GM21529 (cell line): ENCODE measurements at regions not wholly inside any gene's neighbourhood (a gene's known extent, or its start where the extent isn't known, plus 50 kb on each side); places are given as distances from the start of the nearest gene placed in this dataset.
"Not testable (repeated sequence)": the region's sequence is repeated elsewhere in the genome, so short reads cannot be mapped to it uniquely, and the experiment has no call there.

Experiments
- ATAC-seq: cut with Tn5 transposase; IDR thresholded peaks from one replicate; pipeline ENCODE4 v1.9.1; 2021; ENCODE audit not compliant: unreplicated experiment

GRCh38 chr2:234861841-234862735 is 89.7 kb upstream of the SH3BP4 start:
- no peak for ATAC-seq

GRCh38 chr2:234859330-234859872 is 92.4 kb upstream of the SH3BP4 start:
- ATAC-seq = not testable (repeated sequence)

GRCh38 chr2:234858790-234859329 is 93.0 kb upstream of the SH3BP4 start:
- no peak for ATAC-seq

- ATAC-seq = no peak
These were observed 93.7 kb upstream of the SH3BP4 start for GRCh38 chr2:234858145-234858544.

- ATAC-seq = no peak
These were observed 98.1 kb upstream of the SH3BP4 start for GRCh38 chr2:234853729-234854128.

- ATAC-seq = no peak
These were observed 98.9 kb upstream of the SH3BP4 start for GRCh38 chr2:234852941-234853340.

- no peak for ATAC-seq
These were observed 99.8 kb upstream of the SH3BP4 start for GRCh38 chr2:234852035-234852434.

- no peak for ATAC-seq
These were observed 100.4 kb upstream of the SH3BP4 start for GRCh38 chr2:234851451-234851850.

- ATAC-seq = no peak
These were observed 101.0 kb upstream of the SH3BP4 start for GRCh38 chr2:234850818-234851217.

GRCh38 chr2:234849678-234850077 is 102.1 kb upstream of the SH3BP4 start:
- ATAC-seq = no peak

GRCh38 chr2:234848578-234848977 is 103.2 kb upstream of the SH3BP4 start:
- no peak for ATAC-seq

GRCh38 chr2:234847639-234848038 is 104.2 kb upstream of the SH3BP4 start:
- ATAC-seq = no peak

GRCh38 chr2:234847364-234847635 is 104.5 kb upstream of the SH3BP4 start:
- ATAC-seq = no peak

GRCh38 chr2:234846599-234847363 is 105.0 kb upstream of the SH3BP4 start:
- no peak for ATAC-seq

- no peak for ATAC-seq
These were observed 105.9 kb upstream of the SH3BP4 start for GRCh38 chr2:234845602-234846590.

- ATAC-seq = no peak
These were observed 108.4 kb upstream of the SH3BP4 start for GRCh38 chr2:234843411-234843810.

- no peak for ATAC-seq
These were observed 109.1 kb upstream of the SH3BP4 start for GRCh38 chr2:234842753-234843152.

- ATAC-seq = no peak
These were observed 110.3 kb upstream of the SH3BP4 start for GRCh38 chr2:234841321-234842015.

- ATAC-seq = no peak
These were observed 111.5 kb upstream of the SH3BP4 start for GRCh38 chr2:234840336-234840735.

- ATAC-seq = no peak
These were observed 112.5 kb upstream of the SH3BP4 start for GRCh38 chr2:234839285-234839684.
